ENCODE measurements at regions not wholly inside any gene's neighbourhood (a gene's known extent, or its start where the extent isn't known, plus 50 kb on each side); places are given as distances from the start of the nearest gene placed in this dataset.

DNA sequence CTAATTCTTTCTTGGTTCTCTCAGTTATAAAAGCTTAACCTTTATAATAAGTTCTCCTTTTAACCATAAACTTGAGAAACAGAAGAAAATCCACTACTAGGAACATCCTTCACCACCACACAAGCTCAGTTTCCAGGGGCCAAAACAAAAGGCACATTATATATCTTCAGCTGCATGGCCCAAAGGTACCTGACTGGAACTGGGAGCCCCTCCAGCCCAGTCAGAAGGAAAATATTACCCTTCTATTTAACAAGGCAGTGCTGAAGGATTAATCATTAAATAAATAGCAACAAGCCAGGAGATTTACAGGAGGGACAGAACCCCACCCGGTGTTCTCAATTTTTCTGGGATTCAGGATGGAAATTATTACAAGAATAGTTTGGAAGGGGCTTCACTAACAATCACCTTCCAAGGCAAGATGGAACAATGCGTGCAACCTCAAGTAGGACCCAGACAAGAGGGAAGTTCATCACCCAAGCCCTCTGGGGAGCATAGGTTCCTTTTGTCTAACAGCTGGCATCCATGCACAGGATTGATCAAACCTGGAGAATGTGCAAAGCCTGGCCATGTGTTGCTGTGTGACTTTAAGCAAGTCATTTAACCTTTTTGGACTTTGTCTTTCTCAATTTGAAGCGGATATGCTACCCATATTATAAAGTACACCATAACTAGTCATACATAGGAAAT is 159.6 kb upstream of the SETBP1 start:
- peak; percentile 24 for DNase-seq

DNA sequence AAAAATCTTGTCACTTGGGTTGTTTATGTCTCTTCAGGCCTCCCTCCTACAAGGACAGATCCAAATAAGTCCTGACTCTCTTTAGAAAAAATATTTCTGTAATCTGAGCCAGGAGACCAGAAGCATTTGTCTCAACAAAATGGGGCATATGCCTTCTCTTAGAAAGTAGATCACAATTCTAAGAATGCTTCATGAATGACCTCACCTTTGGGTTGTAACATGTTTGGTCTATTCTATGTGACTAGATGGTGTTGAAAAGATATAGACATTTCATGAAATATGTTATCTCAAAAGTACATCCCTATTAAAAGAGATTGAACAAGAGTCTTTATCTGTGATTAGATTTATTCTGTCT is 159.0 kb upstream of the SETBP1 start:
- peak; percentile 28 for DNase-seq

GRCh38 chr18:44526705-44527415 is 153.8 kb upstream of the SETBP1 start:
- DNase-seq = no peak

- DNase-seq = peak; percentile 55
Observed at GRCh38 chr18:44533071-44533470, 147.6 kb upstream of the SETBP1 start.

DNA sequence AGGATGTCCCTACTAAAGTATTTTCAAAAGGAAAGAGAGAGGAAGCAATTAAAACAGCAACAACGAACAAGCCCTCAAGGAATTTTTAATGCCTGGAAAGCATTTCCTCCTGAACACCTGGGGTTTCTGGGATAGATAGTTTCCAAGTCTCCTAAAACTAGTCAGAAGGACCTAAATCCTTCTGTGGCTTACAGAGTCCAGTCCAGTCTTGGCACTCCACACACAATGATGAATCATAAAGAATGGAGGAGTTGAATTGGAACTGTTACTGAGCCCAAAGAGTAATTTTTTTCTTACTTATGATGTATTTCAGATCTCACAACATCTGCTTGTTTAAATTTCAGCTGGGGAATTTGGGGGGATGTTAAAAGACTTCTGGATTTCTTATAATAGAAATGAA is 144.6 kb upstream of the SETBP1 start:
- peak; percentile 93 for DNase-seq

DNA sequence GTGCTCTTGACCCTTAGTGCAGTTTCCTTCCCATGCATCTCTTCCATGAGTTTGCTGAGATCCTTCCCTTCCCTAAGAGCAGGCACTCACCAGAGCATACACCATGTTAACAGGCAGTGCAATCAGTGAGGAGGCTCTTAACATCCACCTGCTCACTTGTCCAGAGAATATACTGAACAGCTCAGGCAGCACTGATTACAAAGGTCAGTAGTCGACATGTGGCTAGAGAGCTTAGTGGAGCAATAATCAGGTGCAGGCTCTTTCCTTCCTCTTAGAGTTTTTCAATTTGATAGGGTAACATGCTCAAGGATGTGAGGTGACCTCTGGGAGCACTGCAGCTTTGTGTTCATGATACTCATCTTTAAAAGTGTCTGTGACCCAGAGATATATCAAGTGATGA is 144.1 kb upstream of the SETBP1 start:
- DNase-seq = no peak

DNA sequence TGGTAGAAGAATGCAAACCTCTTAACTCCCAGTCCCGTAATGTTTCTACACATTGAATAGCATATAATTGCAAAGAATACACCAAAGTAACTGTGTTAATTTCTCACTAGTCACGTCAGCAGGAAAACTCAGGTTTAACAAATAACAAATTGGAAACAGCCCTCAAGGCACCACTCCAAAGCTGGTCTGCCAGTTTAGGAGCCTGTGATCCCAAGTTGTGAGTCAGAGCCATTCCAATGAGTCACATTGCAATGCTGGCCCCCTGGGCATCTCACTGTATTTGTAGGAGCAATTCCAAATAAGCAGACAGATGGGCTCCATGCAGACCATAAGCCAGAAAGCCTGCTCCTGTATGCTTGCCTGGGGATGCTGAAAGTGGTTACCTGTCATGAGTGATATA is 143.2 kb upstream of the SETBP1 start:
- DNase-seq = peak; percentile 94

DNA sequence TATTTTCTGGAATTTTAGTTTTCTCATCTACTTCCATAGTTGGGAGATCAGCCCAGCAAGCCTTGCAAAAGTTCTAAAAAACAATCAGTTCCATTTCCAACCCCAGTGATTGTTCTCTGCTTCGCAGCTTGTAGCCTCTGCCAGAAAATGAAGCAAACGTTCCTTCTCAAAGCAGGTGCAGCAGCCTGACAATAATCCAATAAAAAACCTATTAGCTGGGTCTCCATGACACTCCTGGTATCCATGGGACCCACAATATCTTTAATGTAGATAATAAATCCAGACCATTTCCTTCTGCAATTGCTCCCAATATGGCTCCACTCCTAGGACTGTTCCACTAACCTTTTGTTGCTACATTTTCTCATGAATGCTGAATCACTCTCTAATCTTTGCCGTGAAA is 140.8 kb upstream of the SETBP1 start:
- no peak for DNase-seq

GRCh38 chr18:44541159-44541558 is 139.5 kb upstream of the SETBP1 start:
- DNase-seq = no peak

DNA sequence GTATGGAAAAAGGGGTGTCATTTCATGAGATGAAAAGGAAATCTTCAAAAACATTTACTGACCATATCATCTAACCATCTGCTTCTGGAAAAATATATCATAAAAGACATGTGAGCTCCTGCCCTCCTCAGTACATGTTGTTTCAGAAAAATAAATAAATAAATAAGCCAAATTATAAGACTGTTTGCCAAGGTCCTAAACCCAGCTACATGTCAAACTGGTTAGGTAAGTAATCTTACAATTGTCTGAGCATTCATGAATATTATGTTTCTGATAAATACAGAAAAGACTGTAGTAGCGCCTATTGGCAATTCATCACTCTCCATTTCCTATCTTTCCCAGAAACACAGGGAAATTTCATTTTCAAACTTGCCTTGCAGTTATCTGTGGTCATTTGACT is 138.9 kb upstream of the SETBP1 start:
- DNase-seq = no peak

DNA sequence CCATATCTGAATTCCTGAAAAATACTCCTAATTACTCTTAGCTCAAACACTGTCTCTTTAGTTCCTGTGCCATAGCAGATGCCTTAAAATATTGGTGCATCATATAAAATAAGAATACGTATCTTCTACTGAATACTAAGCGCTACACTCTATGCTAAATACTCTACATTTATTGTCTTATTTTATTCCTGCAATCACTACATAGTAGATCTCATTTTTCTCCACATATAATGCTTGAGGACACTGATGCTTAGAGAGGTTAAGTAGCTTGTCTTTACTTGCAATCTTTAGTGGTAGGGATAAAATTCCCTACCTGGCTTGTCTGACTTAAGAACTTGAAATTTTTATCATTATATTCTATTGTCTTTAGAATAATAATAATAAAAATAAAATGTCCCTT is 137.3 kb upstream of the SETBP1 start:
- no peak for DNase-seq

GRCh38 chr18:44545359-44545985 is 135.2 kb upstream of the SETBP1 start:
- no peak for DNase-seq

GRCh38 chr18:44546954-44547353 is 133.7 kb upstream of the SETBP1 start:
- no peak for DNase-seq

DNA sequence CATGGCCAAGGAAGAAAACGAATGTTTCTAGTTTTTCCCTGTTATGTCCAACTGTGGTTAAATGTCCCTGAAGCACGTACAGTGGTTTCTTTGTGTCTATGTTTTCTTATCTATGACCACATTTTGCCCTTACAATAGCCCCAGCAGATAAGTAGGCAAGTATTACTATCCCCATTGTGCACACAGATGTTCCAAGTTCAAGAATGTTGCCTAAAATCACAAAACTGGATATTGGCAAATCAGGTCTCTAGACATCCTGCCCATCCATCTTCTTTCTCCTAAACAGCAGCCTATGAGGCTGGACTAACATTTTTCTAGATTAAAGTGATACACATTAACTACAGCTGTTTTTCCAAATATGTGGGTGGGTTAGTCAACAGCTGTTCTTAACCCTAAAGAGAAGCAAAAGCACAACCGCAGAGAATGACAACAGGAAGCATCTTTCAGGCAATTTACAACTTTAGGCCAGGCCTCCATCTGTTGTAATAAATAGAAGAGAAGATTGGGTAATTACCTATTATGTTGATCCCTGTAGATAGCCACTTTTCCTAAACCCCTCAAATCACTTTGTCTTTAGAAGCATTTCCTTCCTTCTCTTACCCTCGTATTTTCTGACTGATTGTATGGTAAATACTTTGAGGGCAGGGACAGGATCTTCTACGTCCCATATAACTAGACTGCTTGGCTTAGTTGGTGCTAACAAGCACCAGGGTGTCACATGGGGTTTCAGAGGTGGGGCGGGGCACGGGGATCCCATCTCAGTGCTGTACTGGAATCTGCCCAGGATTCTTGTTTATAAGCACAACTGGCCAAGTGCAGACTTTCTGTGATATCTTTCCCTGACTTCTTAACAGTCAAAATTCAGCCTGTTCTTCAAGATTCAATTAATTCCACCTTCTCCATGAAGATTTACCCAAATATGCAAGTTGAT is 132.1 kb upstream of the SETBP1 start:
- peak; percentile 33 for DNase-seq

DNA sequence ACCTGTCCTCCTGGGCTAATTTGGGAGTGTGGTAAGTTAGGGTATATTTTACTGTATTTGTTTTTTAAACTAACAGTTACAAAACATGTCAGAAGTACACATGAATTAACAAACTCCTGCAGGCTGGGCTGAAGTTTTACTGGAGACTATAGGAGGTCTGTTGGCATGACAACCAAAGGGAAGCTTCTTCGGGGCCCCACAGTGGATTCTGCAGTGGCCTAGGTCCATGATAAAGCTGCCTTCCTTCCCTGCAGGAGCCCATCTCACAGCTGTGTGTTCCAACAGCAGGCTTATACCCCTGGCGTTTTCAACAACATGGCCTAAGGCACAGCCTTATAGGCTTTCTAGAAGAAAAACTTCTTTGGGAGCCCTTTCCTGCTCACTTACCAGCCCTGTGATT is 128.0 kb upstream of the SETBP1 start:
- no peak for DNase-seq

DNA sequence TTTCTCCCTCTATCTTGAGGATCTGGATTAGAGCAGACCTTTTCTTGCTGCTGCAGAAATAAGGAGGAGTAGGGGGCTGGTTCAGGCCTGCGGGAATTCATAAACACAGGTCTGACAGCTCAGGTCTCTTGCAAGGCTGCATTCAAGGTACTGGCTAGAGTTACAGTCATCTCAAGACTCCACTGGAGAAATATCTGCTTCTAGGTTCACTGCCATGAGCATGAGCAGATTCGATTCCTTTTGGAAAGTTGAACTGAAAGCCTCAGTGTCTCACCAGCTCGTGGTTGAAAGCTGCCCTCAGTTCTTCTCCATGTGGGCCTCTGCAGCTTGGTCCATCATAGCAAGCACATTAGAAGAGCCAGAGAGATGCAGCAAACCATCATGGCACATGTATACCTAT is 124.4 kb upstream of the SETBP1 start:
- no peak for DNase-seq

- no peak for DNase-seq
Observed at GRCh38 chr18:44557616-44558151, 123.0 kb upstream of the SETBP1 start.

DNA sequence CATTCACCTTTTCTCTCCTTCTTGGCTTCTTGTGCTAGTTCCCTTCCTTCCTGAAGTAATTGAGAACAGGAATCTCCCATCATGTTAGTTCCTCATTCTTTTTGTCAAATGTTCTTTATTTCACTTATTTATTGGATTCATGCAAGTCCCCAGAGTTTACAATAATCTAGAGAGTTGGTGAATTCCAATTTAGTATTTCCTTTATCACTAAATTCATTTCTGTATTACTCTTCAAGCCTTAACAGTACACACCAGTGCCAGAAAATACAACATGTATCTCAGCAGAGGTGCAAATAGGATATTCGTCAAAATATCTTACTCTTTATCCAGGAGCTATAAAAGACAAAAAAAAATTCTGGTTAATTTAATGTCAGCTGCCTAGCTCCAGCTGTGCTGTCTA is 121.9 kb upstream of the SETBP1 start:
- DNase-seq = no peak

GRCh38 chr18:44562986-44563385 is 117.7 kb upstream of the SETBP1 start:
- peak; percentile 36 for DNase-seq

DNA sequence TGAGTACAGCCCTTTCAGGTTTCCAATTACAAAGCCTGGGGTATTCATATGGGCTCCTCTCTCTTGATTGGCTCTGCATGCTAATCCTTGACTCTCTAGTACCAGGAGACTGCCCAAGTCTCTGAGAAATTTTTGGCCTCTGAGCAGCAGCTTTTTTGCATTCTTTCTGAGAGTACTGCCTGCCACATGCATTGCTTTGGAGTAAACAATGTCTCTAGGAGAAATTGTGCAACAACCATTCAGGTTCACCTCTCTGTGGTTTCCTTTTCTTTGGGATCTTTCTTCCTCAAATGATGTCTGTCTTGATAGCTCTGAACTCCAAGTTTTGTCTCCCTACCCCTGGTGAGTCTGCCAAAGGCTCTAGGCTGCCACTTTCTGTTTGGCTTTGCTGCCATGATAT is 115.8 kb upstream of the SETBP1 start:
- DNase-seq = peak; percentile 63

DNA sequence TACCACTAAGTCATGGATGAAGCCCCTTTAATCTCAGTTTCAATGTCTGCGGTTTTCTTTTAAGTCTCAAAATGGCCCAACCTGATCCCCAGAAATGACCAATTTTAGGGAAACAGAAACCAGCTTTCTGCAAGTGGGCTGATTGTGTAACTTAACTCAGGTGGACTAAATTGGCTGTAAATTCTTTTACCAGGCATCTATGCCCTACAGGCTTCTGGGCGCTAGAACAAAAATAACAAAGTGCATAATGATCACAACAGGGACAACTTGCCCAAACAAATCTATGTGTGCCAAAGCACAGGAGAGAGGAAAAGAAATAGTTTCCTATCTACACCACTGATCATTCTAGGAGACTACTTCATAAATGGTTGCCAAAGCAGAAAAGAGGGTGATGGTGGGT is 112.3 kb upstream of the SETBP1 start:
- no peak for DNase-seq

DNA sequence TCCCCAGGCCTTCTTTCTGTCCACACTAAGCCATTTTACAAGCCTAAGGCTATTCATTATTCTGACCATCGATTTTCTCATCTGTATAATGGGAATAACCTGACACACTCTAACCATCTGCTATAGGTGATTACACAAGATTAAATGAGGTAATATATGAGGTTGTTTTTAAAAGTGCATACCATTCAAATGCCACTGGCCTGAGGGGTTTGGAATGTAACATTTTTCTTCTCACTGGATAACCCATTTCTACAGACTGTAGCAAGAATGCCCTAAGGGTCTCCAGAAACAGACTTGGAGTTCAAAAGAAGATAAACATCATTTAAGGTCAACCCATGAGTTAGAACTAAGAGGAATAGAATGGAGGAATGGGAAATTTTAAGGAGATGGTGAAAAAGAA is 111.7 kb upstream of the SETBP1 start:
- peak; percentile 41 for DNase-seq
